HL-60 (cell line): ENCODE measurements at regions not wholly inside any gene's neighbourhood (a gene's known extent, or its start where the extent isn't known, plus 50 kb on each side); places are given as distances from the start of the nearest gene placed in this dataset.

Experiments used
- DNase-seq, 2 experiments: peaks; one replicate each; pipeline ENCODE4 v3.0.0-alpha.2; 2010 to 2020; ENCODE audit warnings: low read depth in 1 of 2, low spot score in 1 of 2
- H3K27ac ChIP-seq: fragments of 250-450 bp; sonication (Bioruptor Pico); replicated peaks from 2 replicates; pipeline ENCODE4 v1.5.1; 2020; ENCODE audit warnings: mild to moderate bottlenecking, moderate library complexity
- H3K27me3 ChIP-seq: fragments of 250-450 bp; sonication (Bioruptor Pico); 2 replicates; pipeline ENCODE4 v1.5.1; 2021; ENCODE audit warnings: mild to moderate bottlenecking, moderate library complexity; ENCODE audit not compliant: insufficient read depth, poor library complexity, severe bottlenecking
- H3K4me3 ChIP-seq: replicated peaks from 2 replicates; pipeline ENCODE4 v1.5.1; 2011; ENCODE audit warnings: mild to moderate bottlenecking, control low read depth, low read length; ENCODE audit not compliant: insufficient read depth
- CTCF ChIP-seq: IDR thresholded peaks from one replicate; pipeline ENCODE4 v1.5.1; 2011; ENCODE audit warnings: low read length, control low read depth, inconsistent platforms; ENCODE audit not compliant: insufficient read depth
- GABPA ChIP-seq: IDR thresholded peaks from 2 replicates; pipeline ENCODE4 v1.6.1; 2012; ENCODE audit warnings: low read depth
- POLR2AphosphoS5 ChIP-seq: IDR thresholded peaks from 2 replicates; pipeline ENCODE4 v1.6.1; 2012; ENCODE audit warnings: low read depth
- REST ChIP-seq: IDR thresholded peaks from 2 replicates; pipeline ENCODE4 v1.6.1; 2012; ENCODE audit warnings: low read depth; ENCODE audit not compliant: insufficient replicate concordance
- SPI1 ChIP-seq: IDR thresholded peaks from 2 replicates; pipeline ENCODE4 v1.6.1; 2012; ENCODE audit warnings: low read depth, mild to moderate bottlenecking, borderline replicate concordance

GRCh38 chr6:165034271-165034741 is 275.1 kb downstream of the C6orf118 start:
- H3K27me3 ChIP-seq, result no peaks in the 10 kb centered on the region
- DNase-seq, result no peak
- H3K4me3 ChIP-seq, result no peak overlapping the region
- no peak overlapping the region for H3K27ac ChIP-seq
- TF ChIP-seq CTCF (no peak), REST (no peak), SPI1 (no peak), GABPA (no peak), POLR2AphosphoS5 (no peak)

- Histone ChIP-seq H3K27ac (no peak overlapping the region), H3K4me3 (no peak overlapping the region), H3K27me3 (no peaks in the 10 kb centered on the region)
- TF ChIP-seq CTCF (no peak), POLR2AphosphoS5 (no peak), GABPA (no peak), REST (no peak), SPI1 (no peak)
- no peak for DNase-seq
Measured at GRCh38 chr6:165031502-165031901, 277.9 kb downstream of the C6orf118 start.

- no peaks in the 10 kb centered on the region for H3K27me3 ChIP-seq
Measured at GRCh38 chr6:165025040-165025439, 284.4 kb downstream of the C6orf118 start.

More at GRCh38 chr6:165025040-165025439, 284.4 kb downstream of the C6orf118 start:
- Histone ChIP-seq H3K4me3 (no peak overlapping the region), H3K27ac (no peak overlapping the region)
- TF ChIP-seq SPI1 (no peak), POLR2AphosphoS5 (no peak), CTCF (no peak), REST (no peak), GABPA (no peak)
- DNase-seq, result no peak
